Spleen (tissue), 11 donors: ENCODE measurements at regions not wholly inside any gene's neighbourhood (a gene's known extent, or its start where the extent isn't known, plus 50 kb on each side); places are given as distances from the start of the nearest gene placed in this dataset.

Experiments
- DNase-seq: peaks from one replicate; pipeline ENCODE4 v3.0.0-alpha.2; 2020
- H3K27ac ChIP-seq, 8 donors: fragments of 200-600 bp; sonication (generic) in 7 of 8; 1 replicate in 4 of 8; 2 replicates in 4 of 8; pipeline versions ENCODE4 v1.5.0 to v1.8.0; 2016 to 2021; ENCODE audit warnings: inconsistent platforms in 4 of 8, mild to moderate bottlenecking in 4 of 8, moderate library complexity in 1 of 8
- H3K27me3 ChIP-seq, 7 donors: fragments of 200-600 bp; sonication (generic) in 6 of 7; replicated peaks in 1 of 7; 1 replicate in 4 of 7; 2 replicates in 3 of 7; pipeline versions ENCODE4 v1.5.0 to v1.8.0; 2016 to 2021; ENCODE audit warnings: inconsistent platforms in 3 of 7, mild to moderate bottlenecking in 1 of 7
- H3K36me3 ChIP-seq, 6 donors: fragments of 200-600 bp; sonication (generic) in 5 of 6; 1 replicate in 4 of 6; 2 replicates in 2 of 6; pipeline versions ENCODE4 v1.5.0 to v1.8.0; 2016 to 2021; ENCODE audit warnings: inconsistent platforms in 2 of 6
- H3K4me1 ChIP-seq, 6 donors: fragments of 200-600 bp; sonication (generic) in 5 of 6; 1 replicate in 3 of 6; 2 replicates in 3 of 6; pipeline versions ENCODE4 v1.5.0 to v1.8.0; 2016 to 2021; ENCODE audit warnings: inconsistent platforms in 3 of 6
- H3K4me3 ChIP-seq, 8 donors: fragments of 200-600 bp; sonication (generic) in 7 of 8; 1 replicate in 4 of 8; 2 replicates in 4 of 8; pipeline versions ENCODE4 v1.5.0 to v1.8.0; 2016 to 2021; ENCODE audit warnings: inconsistent platforms in 4 of 8, mild to moderate bottlenecking in 4 of 8, moderate library complexity in 2 of 8
- H3K9me3 ChIP-seq, 8 donors: fragments of 200-600 bp; sonication (generic) in 7 of 8; 1 replicate in 4 of 8; 2 replicates in 4 of 8; pipeline versions ENCODE4 v1.5.0 to v1.8.0; 2016 to 2021; ENCODE audit warnings: inconsistent platforms in 4 of 8
- POLR2A ChIP-seq, 3 donors: fragments of 450-650 bp; IDR thresholded peaks; one replicate each; pipeline ENCODE4 v1.5.1; 2017; ENCODE audit warnings: antibody characterized with exemption in 3 of 3, mild to moderate bottlenecking in 1 of 3
- POLR2AphosphoS5 ChIP-seq, 3 donors: sonication (generic); formaldehyde crosslinking; IDR thresholded peaks; one replicate each; pipeline ENCODE4 v1.5.1; 2017; ENCODE audit warnings: antibody characterized with exemption in 3 of 3
- whole genome bisulfite sequencing, 5 donors: extraction: QIAGEN DNeasy Blood & Tissue Kit in 3 of 5; methylation state at CpG; one replicate each; pipeline versions ENCODE4 v1.1.5 to v1.1.7; 2013 to 2018; 5-methylcytosine and 5-hydroxymethylcytosine counted together
- intact Hi-C: fragments of 100-400 bp; cut with DNase I; formaldehyde crosslinking; loops from one replicate; pipeline ENCODE4 v1.15.0; 2023; ENCODE audit warnings: low total_unique reads
- TF ChIP-seq, protein P1 (sequence below), 11 experiments: fragments of 200-600 bp in 7 of 11; fragments of 450-650 bp in 4 of 11; sonication (generic) in 4 of 11; IDR thresholded peaks in 8 of 11; conservative IDR thresholded peaks in 3 of 11; 1 replicate in 7 of 11; 2 replicates in 4 of 11; pipeline versions ENCODE4 v1.4.0 to v1.8.0; 2016 to 2021; ENCODE audit warnings: antibody characterized with exemption in 11 of 11, inconsistent platforms in 4 of 11, mild to moderate bottlenecking in 1 of 11
- donor health status: healthy with polysubstance abuse.
- donor health status: DM: no; HTN: no; CAD: no; lungs with moderate emphysema.
- donor health status: DM: no; HTN: no; CAD: no.
- donor health status: Bipolar disorder and iron deficiency.
- donor health status: healthy.
- donor health status: DM: no; HTN: no; CAD: no.
- donor health status: DM: yes; HTN: yes; CAD: no.

GRCh38 chr2:43077876-43078275, 148.5 kb downstream of the ZFP36L2 start:
- WGBS, 5 donors, result 67 to 93% (median 84%) methylated on average over 1 of the region's 1 CpG
- no peaks in the 10 kb centered on the region for H3K27me3 ChIP-seq
- peaks cover 1 to 56% (median 23%) of the 10 kb centered on the region in 6 donors for H3K4me1 ChIP-seq
- H3K4me3 ChIP-seq, result no peak overlapping the region
- no peaks in the 10 kb centered on the region for H3K36me3 ChIP-seq
- intact Hi-C loops, result no loop called here
- DNase-seq, result no peak
- H3K9me3 ChIP-seq, result no peaks in the 10 kb centered on the region
- TF ChIP-seq, protein P1, sequence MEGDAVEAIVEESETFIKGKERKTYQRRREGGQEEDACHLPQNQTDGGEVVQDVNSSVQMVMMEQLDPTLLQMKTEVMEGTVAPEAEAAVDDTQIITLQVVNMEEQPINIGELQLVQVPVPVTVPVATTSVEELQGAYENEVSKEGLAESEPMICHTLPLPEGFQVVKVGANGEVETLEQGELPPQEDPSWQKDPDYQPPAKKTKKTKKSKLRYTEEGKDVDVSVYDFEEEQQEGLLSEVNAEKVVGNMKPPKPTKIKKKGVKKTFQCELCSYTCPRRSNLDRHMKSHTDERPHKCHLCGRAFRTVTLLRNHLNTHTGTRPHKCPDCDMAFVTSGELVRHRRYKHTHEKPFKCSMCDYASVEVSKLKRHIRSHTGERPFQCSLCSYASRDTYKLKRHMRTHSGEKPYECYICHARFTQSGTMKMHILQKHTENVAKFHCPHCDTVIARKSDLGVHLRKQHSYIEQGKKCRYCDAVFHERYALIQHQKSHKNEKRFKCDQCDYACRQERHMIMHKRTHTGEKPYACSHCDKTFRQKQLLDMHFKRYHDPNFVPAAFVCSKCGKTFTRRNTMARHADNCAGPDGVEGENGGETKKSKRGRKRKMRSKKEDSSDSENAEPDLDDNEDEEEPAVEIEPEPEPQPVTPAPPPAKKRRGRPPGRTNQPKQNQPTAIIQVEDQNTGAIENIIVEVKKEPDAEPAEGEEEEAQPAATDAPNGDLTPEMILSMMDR (IDR thresholded peaks at IDR 0.05 in 8 of 11, conservative IDR thresholded peaks at IDR 0.05 in 3 of 11), result no peak
- TF ChIP-seq POLR2AphosphoS5 (IDR thresholded peaks at IDR 0.05), result no peak
- no peak for TF ChIP-seq POLR2A (IDR thresholded peaks at IDR 0.05)
- peak overlapping the region in 1 of 8 donors; percentile 4 for H3K27ac ChIP-seq

DNA sequence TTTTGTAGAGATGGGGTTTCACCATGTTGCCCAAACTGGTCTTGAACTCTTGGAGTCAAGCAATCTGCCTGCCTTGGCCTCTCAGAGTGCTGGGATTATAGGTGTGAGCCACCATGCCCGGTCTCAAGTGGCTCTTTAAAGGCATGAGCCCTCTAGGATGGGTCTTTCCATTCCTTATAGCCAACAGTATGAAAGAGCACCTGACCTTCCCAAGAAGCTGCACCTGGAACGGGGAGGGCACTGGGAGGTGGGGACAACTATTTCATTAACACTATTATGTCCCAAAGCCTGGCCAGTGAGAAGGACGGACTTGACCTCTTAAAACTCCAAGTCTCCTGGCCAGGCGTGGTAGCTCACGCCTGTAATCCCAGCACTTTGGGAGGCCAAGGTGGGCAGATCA, 149.7 kb downstream of the ZFP36L2 start:
- WGBS, 5 donors, result 86 to 98% (median 92%) methylated on average over 5 of the region's 5 CpGs
- Histone ChIP-seq H3K27me3 (no peaks in the 10 kb centered on the region), H3K4me1 (peaks cover 0 to 55% (median 12%) of the 10 kb centered on the region in 6 donors), H3K4me3 (no peak overlapping the region), H3K27ac (peak overlapping the region in 2 of 8 donors; percentile 57 to 76), H3K9me3 (no peaks in the 10 kb centered on the region), H3K36me3 (no peaks in the 10 kb centered on the region)
- TF ChIP-seq, protein P1 (IDR thresholded peaks at IDR 0.05 in 8 of 11, conservative IDR thresholded peaks at IDR 0.05 in 3 of 11), result no peak
- no peak for TF ChIP-seq POLR2AphosphoS5 (IDR thresholded peaks at IDR 0.05)
- no peak for TF ChIP-seq POLR2A (IDR thresholded peaks at IDR 0.05)
- intact Hi-C loops, result no loop called here
- no peak for DNase-seq

- Histone ChIP-seq H3K9me3 (no peaks in the 10 kb centered on the region), H3K27ac (peak overlapping the region in 7 of 8 donors; percentile 29 to 76 (median 64)), H3K27me3 (no peaks in the 10 kb centered on the region), H3K36me3 (no peaks in the 10 kb centered on the region), H3K4me1 (peaks cover 0 to 59% (median 11%) of the 10 kb centered on the region in 6 donors), H3K4me3 (no peak overlapping the region)
- intact Hi-C loops, result no loop called here
- peak; percentile 39 for DNase-seq
- TF ChIP-seq POLR2A (IDR thresholded peaks at IDR 0.05) (no peak), POLR2AphosphoS5 (IDR thresholded peaks at IDR 0.05) (no peak)
- TF ChIP-seq, protein P1 (IDR thresholded peaks at IDR 0.05 in 8 of 11, conservative IDR thresholded peaks at IDR 0.05 in 3 of 11), result no peak
- whole genome bisulfite sequencing, 5 donors, result 89 to 97% (median 95%) methylated on average over 3 of the region's 3 CpGs
Observed at GRCh38 chr2:43075811-43076585, 150.4 kb downstream of the ZFP36L2 start.

- peak overlapping the region in 7 of 8 donors; percentile 51 to 78 (median 69) for H3K27ac ChIP-seq
- 49 to 86% (median 60%) methylated on average over 4 of the region's 4 CpGs for WGBS, 5 donors
- no peaks in the 10 kb centered on the region for H3K27me3 ChIP-seq
- H3K4me3 ChIP-seq, result no peak overlapping the region
- peak in 2 of 3 donors; percentile 62 to 64 for TF ChIP-seq POLR2AphosphoS5 (IDR thresholded peaks at IDR 0.05)
- TF ChIP-seq POLR2A (IDR thresholded peaks at IDR 0.05), result no peak
- TF ChIP-seq, protein P1 (IDR thresholded peaks at IDR 0.05 in 8 of 11, conservative IDR thresholded peaks at IDR 0.05 in 3 of 11), result peak in 1 of 11 experiments; percentile 9
- intact Hi-C loops, result no loop called here
- H3K36me3 ChIP-seq, result no peaks in the 10 kb centered on the region
- H3K9me3 ChIP-seq, result no peaks in the 10 kb centered on the region
- DNase-seq, result peak; percentile 71
- H3K4me1 ChIP-seq, result peaks cover 0 to 60% (median 13%) of the 10 kb centered on the region in 6 donors
Observed at GRCh38 chr2:43075054-43075593, 151.3 kb downstream of the ZFP36L2 start.
